Psoas muscle (tissue), 7 donors: ENCODE measurements at regions not wholly inside any gene's neighbourhood (a gene's known extent, or its start where the extent isn't known, plus 50 kb on each side); places are given as distances from the start of the nearest gene placed in this dataset.

Source experiments
- ATAC-seq, 4 donors: fragments of 200-7000 bp; cut with Tn5 transposase; one replicate each; pipeline ENCODE4 v1.9.1; 2020; ENCODE audit warnings: moderate library complexity in 3 of 4, mild to moderate bottlenecking in 2 of 4
- DNase-seq, 2 donors: peaks; one replicate each; pipeline ENCODE4 v3.0.0-alpha.2; 2020
- H3K27ac ChIP-seq: fragments of 200-600 bp; one replicate; pipeline ENCODE4 v1.8.0; 2022
- H3K27me3 ChIP-seq, 3 donors: fragments of 200-600 bp in 1 of 3; one replicate each; pipeline versions ENCODE4 v1.6.1 to v1.8.0; 2013 to 2022; ENCODE audit warnings: low read length in 2 of 3, mild to moderate bottlenecking in 2 of 3, moderate library complexity in 1 of 3; ENCODE audit not compliant: insufficient read depth in 3 of 3
- H3K36me3 ChIP-seq, 2 donors: fragments of 200-600 bp in 1 of 2; one replicate each; pipeline versions ENCODE4 v1.6.1 to v1.8.0; 2013 to 2022; ENCODE audit warnings: low read depth in 1 of 2, mild to moderate bottlenecking in 1 of 2, moderate library complexity in 1 of 2; ENCODE audit not compliant: insufficient read depth in 1 of 2
- H3K4me1 ChIP-seq: fragments of 200-600 bp; one replicate; pipeline ENCODE4 v1.8.0; 2022
- H3K4me3 ChIP-seq: fragments of 200-600 bp; one replicate; pipeline ENCODE4 v1.8.0; 2022; ENCODE audit warnings: mild to moderate bottlenecking
- H3K9me3 ChIP-seq: fragments of 200-600 bp; one replicate; pipeline ENCODE4 v1.8.0; 2022
- WGBS, 3 donors: extraction: QIAGEN DNeasy Blood & Tissue Kit; methylation state at CpG; one replicate each; pipeline versions ENCODE4 v1.1.6 to v1.1.7; 2013; 5-methylcytosine and 5-hydroxymethylcytosine counted together
- intact Hi-C, 2 donors: fragments of 100-400 bp; cut with DNase I; formaldehyde crosslinking; loops; one replicate each; pipeline versions ENCODE4 v1.11.0 to v1.14.2; 2022
- TF ChIP-seq, protein P1 (sequence below): fragments of 200-600 bp; IDR thresholded peaks from one replicate; pipeline ENCODE4 v1.8.0; 2022; ENCODE audit warnings: antibody characterized with exemption
- donor health status: healthy with polysubstance abuse.
- donor health status: DM: no; HTN: no; CAD: no; lungs with moderate emphysema.
- donor health status: Bipolar disorder and iron deficiency.
- donor health status: healthy.
- donor health status: DM: yes; HTN: yes; CAD: no.
- donor health status: DM: no; HTN: no; CAD: no.
- donor health status: DM: yes; HTN: yes; CAD: no.

DNA sequence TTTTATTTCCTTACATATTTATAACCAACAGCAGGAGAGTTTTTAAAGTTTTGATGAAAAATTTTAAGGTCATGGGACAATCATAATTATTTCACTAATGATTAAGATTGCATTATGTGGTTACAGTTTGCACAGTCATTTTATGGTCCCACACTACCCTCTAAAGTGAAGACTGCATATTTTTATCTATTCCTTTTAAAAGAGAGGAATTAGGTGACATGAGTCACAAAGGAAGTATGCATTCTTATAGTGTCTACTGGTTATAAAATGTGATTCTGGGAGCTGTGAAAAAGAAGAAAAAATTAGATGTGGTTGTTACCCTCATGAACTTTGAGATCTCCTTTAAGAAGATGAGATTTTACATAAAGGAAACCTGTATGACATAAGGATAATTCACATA lies 87.9 kb upstream of the GRIA1 start:
- Histone ChIP-seq H3K4me1 (no peaks in the 10 kb centered on the region), H3K27me3 (no peaks in the 10 kb centered on the region), H3K4me3 (no peak overlapping the region), H3K36me3 (no peaks in the 10 kb centered on the region), H3K9me3 (peaks cover 7% of the 10 kb centered on the region), H3K27ac (no peak overlapping the region)
- ATAC-seq (no peak), DNase-seq (no peak)
- intact Hi-C loops, result no loop called here
- TF ChIP-seq, protein P1, sequence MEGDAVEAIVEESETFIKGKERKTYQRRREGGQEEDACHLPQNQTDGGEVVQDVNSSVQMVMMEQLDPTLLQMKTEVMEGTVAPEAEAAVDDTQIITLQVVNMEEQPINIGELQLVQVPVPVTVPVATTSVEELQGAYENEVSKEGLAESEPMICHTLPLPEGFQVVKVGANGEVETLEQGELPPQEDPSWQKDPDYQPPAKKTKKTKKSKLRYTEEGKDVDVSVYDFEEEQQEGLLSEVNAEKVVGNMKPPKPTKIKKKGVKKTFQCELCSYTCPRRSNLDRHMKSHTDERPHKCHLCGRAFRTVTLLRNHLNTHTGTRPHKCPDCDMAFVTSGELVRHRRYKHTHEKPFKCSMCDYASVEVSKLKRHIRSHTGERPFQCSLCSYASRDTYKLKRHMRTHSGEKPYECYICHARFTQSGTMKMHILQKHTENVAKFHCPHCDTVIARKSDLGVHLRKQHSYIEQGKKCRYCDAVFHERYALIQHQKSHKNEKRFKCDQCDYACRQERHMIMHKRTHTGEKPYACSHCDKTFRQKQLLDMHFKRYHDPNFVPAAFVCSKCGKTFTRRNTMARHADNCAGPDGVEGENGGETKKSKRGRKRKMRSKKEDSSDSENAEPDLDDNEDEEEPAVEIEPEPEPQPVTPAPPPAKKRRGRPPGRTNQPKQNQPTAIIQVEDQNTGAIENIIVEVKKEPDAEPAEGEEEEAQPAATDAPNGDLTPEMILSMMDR, result no peak

DNA sequence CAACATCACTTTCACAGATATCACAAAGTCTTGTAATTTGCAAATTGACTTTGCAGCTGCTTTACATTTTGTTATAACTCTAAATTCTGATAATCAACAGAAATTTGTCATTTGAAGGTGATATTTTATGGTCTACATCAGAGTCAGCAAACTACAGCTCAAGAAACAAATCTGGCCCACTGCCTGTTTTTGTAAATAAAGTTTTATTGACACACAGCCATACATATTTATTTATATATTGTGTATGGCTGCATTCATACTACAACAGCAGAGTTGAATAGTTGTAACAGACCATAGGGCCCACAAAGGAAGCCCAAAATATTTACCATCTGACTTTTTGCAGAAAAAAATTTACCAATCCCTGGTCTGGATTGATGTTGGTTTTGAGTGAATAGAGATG lies 87.0 kb upstream of the GRIA1 start:
- Histone ChIP-seq H3K36me3 (no peaks in the 10 kb centered on the region), H3K27ac (no peak overlapping the region), H3K27me3 (no peaks in the 10 kb centered on the region), H3K4me1 (no peaks in the 10 kb centered on the region), H3K4me3 (no peak overlapping the region), H3K9me3 (peaks cover 7% of the 10 kb centered on the region)
- no peak for DNase-seq
- intact Hi-C loops, result no loop called here
- no peak for ATAC-seq
- TF ChIP-seq, protein P1, result no peak

DNA sequence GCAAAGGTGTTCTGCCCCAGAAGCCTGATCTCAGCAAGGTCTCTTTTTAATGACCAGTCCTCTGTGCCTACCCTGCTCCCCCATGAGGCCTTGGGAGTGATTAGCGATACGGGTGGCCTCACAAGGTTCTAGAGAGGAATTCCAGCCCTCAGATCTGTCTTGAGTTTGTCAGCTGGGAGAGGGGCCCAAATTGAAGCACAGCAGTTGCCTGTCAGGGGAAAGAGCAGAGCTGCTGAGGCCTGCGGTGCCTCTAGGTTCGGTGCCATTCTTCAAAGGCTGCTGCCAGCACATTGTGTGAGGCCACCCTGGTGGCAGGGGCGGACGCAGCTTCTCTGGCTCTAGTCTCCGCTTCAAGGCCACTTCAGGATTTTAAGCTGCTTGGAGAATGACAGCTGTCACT lies 85.7 kb upstream of the GRIA1 start:
- H3K36me3 ChIP-seq, result no peaks in the 10 kb centered on the region
- no peaks in the 10 kb centered on the region for H3K4me1 ChIP-seq
- WGBS, 3 donors, result 46 to 61% (median 48%) methylated on average over 7 of the region's 7 CpGs
- peaks cover 7% of the 10 kb centered on the region for H3K9me3 ChIP-seq
- intact Hi-C loops, result no loop called here
- H3K27me3 ChIP-seq, result no peaks in the 10 kb centered on the region
- TF ChIP-seq, protein P1, result no peak
- H3K4me3 ChIP-seq, result no peak overlapping the region
- DNase-seq, result peak in 1 of 2 donors; percentile 23
- no peak for ATAC-seq
- H3K27ac ChIP-seq, result no peak overlapping the region

DNA sequence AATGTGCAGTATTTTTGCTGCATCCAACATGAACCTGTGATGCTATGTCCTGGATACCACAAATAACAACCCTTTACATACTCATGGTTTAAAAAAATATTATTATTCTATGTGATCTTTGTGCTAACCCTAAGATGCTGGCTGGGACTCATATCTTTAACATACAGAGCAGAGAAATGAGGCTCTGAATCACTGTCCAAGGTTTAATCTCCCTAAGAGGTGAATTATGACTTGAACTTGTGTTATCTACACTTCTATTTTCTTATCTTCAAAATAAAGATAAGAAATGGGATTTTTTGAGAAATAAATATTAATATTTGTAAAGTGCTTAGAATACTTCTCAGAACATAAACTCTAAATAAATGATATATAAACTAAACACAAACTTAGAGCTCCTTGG lies 68.8 kb upstream of the GRIA1 start:
- Histone ChIP-seq H3K9me3 (no peaks in the 10 kb centered on the region), H3K4me1 (no peaks in the 10 kb centered on the region), H3K27me3 (no peaks in the 10 kb centered on the region), H3K4me3 (no peak overlapping the region), H3K27ac (no peak overlapping the region), H3K36me3 (no peaks in the 10 kb centered on the region)
- TF ChIP-seq, protein P1, result no peak
- intact Hi-C loops, result no loop called here
- ATAC-seq (no peak), DNase-seq (no peak)

DNA sequence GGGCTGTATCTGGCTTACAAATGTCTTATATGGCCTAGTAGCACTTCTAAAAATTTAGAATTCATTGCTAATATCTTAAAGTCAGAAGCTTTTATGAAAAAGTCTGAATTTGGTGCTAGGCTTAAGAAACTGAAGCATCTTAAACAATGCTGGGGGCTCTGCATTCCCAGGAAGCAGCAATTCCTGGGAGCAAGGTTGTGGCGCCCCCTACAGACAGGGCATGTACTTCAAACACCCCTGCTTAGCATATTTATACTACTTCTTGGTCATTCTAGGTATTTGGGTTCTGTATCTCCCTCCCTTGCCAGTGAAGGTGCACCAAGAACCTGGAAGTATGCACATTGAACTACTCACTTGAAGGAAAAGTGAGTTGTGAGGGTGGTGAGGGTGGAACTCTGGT lies 64.6 kb upstream of the GRIA1 start:
- DNase-seq (no peak), ATAC-seq (no peak)
- H3K4me1 ChIP-seq, result no peaks in the 10 kb centered on the region
- intact Hi-C loops, result no loop called here
- no peak overlapping the region for H3K4me3 ChIP-seq
- H3K27me3 ChIP-seq, result no peaks in the 10 kb centered on the region
- H3K36me3 ChIP-seq, result no peaks in the 10 kb centered on the region
- no peak overlapping the region for H3K27ac ChIP-seq
- WGBS, 3 donors, result 25 to 39% (median 30%) methylated on average over 1 of the region's 1 CpG
- TF ChIP-seq, protein P1, result no peak
- H3K9me3 ChIP-seq, result no peaks in the 10 kb centered on the region
